Thyroid gland (tissue), 4 donors: ENCODE measurements at regions not wholly inside any gene's neighbourhood (a gene's known extent, or its start where the extent isn't known, plus 50 kb on each side); places are given as distances from the start of the nearest gene placed in this dataset.

ENCODE experiments used
- DNase-seq, 2 donors: peaks; one replicate each; pipeline ENCODE4 v3.0.0-alpha.2; 2019
- H3K27ac ChIP-seq, 3 donors: fragments of 200-600 bp; sonication (generic); 1 replicate in 2 of 3; 2 replicates in 1 of 3; pipeline ENCODE4 v1.5.1; 2016 to 2019; ENCODE audit warnings: mild to moderate bottlenecking in 1 of 3, moderate library complexity in 1 of 3
- H3K27me3 ChIP-seq: fragments of 200-600 bp; sonication (generic); one replicate; pipeline ENCODE4 v1.5.1; 2019
- H3K36me3 ChIP-seq, 2 donors: fragments of 200-600 bp; sonication (generic); one replicate each; pipeline ENCODE4 v1.5.1; 2016 to 2019
- H3K4me1 ChIP-seq, 2 donors: fragments of 200-600 bp; sonication (generic); one replicate each; pipeline ENCODE4 v1.5.1; 2017 to 2019
- H3K4me3 ChIP-seq, 3 donors: fragments of 200-600 bp; sonication (generic); replicated peaks in 1 of 3; 1 replicate in 2 of 3; 2 replicates in 1 of 3; pipeline ENCODE4 v1.5.1; 2016; ENCODE audit warnings: mild to moderate bottlenecking in 1 of 3
- H3K9me3 ChIP-seq: fragments of 200-600 bp; sonication (generic); one replicate; pipeline ENCODE4 v1.5.1; 2017
- POLR2A ChIP-seq, 2 donors: fragments of 450-650 bp; IDR thresholded peaks; one replicate each; pipeline ENCODE4 v1.6.1; 2017; ENCODE audit warnings: antibody characterized with exemption in 2 of 2, mild to moderate bottlenecking in 2 of 2, moderate library complexity in 1 of 2
- WGBS, 2 donors: methylation state at CpG; one replicate each; pipeline ENCODE4 v1.1.5; 2017; 5-methylcytosine and 5-hydroxymethylcytosine counted together
- intact Hi-C: fragments of 100-400 bp; cut with DNase I; formaldehyde crosslinking; loops from one replicate; pipeline ENCODE4 v1.15.1; 2023
- TF ChIP-seq, protein P1 (sequence below), 6 experiments: fragments of 200-600 bp in 3 of 6; fragments of 450-650 bp in 3 of 6; sonication (generic) in 3 of 6; IDR thresholded peaks; one replicate each; pipeline ENCODE4 v1.5.1; 2016 to 2019; ENCODE audit warnings: antibody characterized with exemption in 6 of 6, mild to moderate bottlenecking in 2 of 6, inconsistent platforms in 1 of 6, moderate library complexity in 1 of 6

DNA sequence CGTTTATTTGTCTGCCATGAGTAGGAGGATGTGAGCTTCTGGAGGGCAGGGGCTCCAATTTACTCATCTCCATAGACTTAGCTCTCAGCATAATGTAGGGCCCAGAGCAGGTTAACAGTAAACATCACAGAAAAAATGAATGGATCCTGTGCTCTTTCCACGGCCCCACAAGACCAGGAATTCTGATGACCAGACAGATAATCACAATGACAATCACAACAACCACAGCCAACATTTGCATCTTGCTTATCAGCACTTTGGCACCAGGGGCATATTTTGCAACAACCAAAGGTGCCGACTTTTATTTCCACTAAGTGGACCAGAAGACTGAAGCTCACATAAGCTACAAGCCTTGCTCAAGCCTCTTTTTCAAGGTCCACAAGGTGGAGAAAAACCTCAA, 68.9 kb upstream of the ANKRD34C start:
- Histone ChIP-seq H3K27me3 (peaks cover 3% of the 10 kb centered on the region), H3K4me3 (no peak overlapping the region), H3K9me3 (no peaks in the 10 kb centered on the region), H3K36me3 (no peaks in the 10 kb centered on the region), H3K4me1 (no peaks in the 10 kb centered on the region), H3K27ac (no peak overlapping the region)
- WGBS, 2 donors = 53 to 61% methylated on average over 3 of the region's 3 CpGs
- DNase-seq = no peak
- TF ChIP-seq, protein P1, sequence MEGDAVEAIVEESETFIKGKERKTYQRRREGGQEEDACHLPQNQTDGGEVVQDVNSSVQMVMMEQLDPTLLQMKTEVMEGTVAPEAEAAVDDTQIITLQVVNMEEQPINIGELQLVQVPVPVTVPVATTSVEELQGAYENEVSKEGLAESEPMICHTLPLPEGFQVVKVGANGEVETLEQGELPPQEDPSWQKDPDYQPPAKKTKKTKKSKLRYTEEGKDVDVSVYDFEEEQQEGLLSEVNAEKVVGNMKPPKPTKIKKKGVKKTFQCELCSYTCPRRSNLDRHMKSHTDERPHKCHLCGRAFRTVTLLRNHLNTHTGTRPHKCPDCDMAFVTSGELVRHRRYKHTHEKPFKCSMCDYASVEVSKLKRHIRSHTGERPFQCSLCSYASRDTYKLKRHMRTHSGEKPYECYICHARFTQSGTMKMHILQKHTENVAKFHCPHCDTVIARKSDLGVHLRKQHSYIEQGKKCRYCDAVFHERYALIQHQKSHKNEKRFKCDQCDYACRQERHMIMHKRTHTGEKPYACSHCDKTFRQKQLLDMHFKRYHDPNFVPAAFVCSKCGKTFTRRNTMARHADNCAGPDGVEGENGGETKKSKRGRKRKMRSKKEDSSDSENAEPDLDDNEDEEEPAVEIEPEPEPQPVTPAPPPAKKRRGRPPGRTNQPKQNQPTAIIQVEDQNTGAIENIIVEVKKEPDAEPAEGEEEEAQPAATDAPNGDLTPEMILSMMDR (IDR thresholded peaks at IDR 0.05) = no peak
- no peak for TF ChIP-seq POLR2A (IDR thresholded peaks at IDR 0.05)
- intact Hi-C loops = no loop called here

DNA sequence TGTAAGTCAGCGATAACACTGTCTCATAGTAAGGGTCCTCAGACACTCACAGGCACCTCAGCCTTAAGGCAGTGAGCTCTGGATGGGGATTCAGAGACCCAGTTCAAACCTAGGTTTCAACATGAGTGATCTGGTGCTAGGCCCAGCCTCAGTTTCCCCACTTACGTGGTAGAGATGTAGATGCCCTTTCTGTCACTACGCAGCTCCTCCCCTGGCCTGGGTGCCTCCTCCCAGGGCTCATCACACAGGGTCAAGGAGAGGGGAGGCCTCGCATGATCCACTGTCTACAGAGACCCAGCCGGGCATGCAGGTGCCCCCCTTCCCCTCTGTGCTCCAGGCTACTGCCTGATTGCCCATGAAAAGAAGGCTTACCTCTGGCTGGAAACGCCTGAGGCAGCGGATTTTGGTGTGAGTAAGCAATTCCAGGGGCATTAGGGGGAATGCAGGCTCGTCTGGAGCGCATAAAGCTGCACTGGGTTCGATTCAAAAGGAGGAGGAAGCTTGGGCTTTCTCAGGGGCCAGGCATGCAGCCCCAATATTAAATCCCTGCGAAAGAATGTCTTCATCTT, 69.8 kb upstream of the ANKRD34C start:
- peaks cover 3% of the 10 kb centered on the region for H3K27me3 ChIP-seq
- H3K36me3 ChIP-seq = no peaks in the 10 kb centered on the region
- WGBS, 2 donors = 62 to 64% methylated on average over 11 of the region's 11 CpGs
- DNase-seq = no peak
- no peak overlapping the region for H3K27ac ChIP-seq
- intact Hi-C loops = no loop called here
- no peaks in the 10 kb centered on the region for H3K9me3 ChIP-seq
- no peak for TF ChIP-seq POLR2A (IDR thresholded peaks at IDR 0.05)
- TF ChIP-seq, protein P1 (IDR thresholded peaks at IDR 0.05) = no peak
- H3K4me1 ChIP-seq = no peaks in the 10 kb centered on the region
- H3K4me3 ChIP-seq = no peak overlapping the region

DNA sequence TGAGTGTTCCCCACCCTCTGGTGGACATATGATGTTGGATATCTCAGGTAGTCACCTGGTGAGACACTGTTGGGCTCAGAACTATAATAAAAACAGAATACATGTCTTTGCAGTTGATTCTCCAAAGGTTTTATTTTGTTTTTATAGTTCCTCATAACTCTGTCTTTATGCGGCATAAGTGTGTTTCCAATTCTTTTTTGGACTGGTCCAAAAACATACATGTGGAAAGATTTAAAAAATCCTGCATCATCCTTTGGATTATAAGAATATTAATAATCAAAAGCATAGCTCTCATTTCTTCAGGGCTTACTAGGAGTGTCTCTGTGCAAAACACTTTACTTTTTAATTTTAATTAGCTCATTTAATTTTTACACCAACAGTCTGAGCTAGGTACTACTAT, 71.0 kb upstream of the ANKRD34C start:
- Histone ChIP-seq H3K27ac (no peak overlapping the region), H3K27me3 (peaks cover 3% of the 10 kb centered on the region), H3K36me3 (no peaks in the 10 kb centered on the region), H3K4me1 (no peaks in the 10 kb centered on the region), H3K4me3 (no peak overlapping the region), H3K9me3 (no peaks in the 10 kb centered on the region)
- TF ChIP-seq, protein P1 (IDR thresholded peaks at IDR 0.05) = no peak
- no peak for TF ChIP-seq POLR2A (IDR thresholded peaks at IDR 0.05)
- WGBS, 2 donors = 85 to 88% methylated on average over 1 of the region's 1 CpG
- DNase-seq = no peak
- intact Hi-C loops = no loop called here

GRCh38 chr15:79209690-79210089, 72.8 kb upstream of the ANKRD34C start:
- intact Hi-C loops = no loop called here
- TF ChIP-seq, protein P1 (IDR thresholded peaks at IDR 0.05) = no peak
- no peak for TF ChIP-seq POLR2A (IDR thresholded peaks at IDR 0.05)
- Histone ChIP-seq H3K4me1 (no peaks in the 10 kb centered on the region), H3K36me3 (no peaks in the 10 kb centered on the region), H3K4me3 (no peak overlapping the region), H3K9me3 (no peaks in the 10 kb centered on the region), H3K27ac (no peak overlapping the region), H3K27me3 (peaks cover 3% of the 10 kb centered on the region)
- 6 to 7% methylated on average over 17 of the region's 17 CpGs for WGBS, 2 donors
- DNase-seq = no peak

- TF ChIP-seq, protein P1 (IDR thresholded peaks at IDR 0.05) = no peak
- TF ChIP-seq POLR2A (IDR thresholded peaks at IDR 0.05) = no peak
- Histone ChIP-seq H3K4me1 (no peaks in the 10 kb centered on the region), H3K27me3 (peaks cover 3% of the 10 kb centered on the region), H3K4me3 (no peak overlapping the region), H3K27ac (no peak overlapping the region), H3K36me3 (no peaks in the 10 kb centered on the region), H3K9me3 (no peaks in the 10 kb centered on the region)
- DNase-seq = no peak
- WGBS, 2 donors = 70 to 84% methylated on average over 7 of the region's 7 CpGs
- intact Hi-C loops = no loop called here
Measured at GRCh38 chr15:79209116-79209515, 73.4 kb upstream of the ANKRD34C start.
